PC-3 (cell line): ENCODE measurements at regions not wholly inside any gene's neighbourhood (a gene's known extent, or its start where the extent isn't known, plus 50 kb on each side); places are given as distances from the start of the nearest gene placed in this dataset.

Experiments used
- ATAC-seq: fragments of 200-7000 bp; cut with Tn5 transposase; 2 replicates; pipeline ENCODE4 v1.9.1; 2020; ENCODE audit warnings: mild to moderate bottlenecking, moderate library complexity
- BruUV-seq: library from RNA; stranded (reverse); fragments of 400-500 nt; replicated peaks from 2 replicates; lab custom pipeline; 2021; lab: Mats Ljungman, UMichigan
- CTCF ChIA-PET: fragments of 300-600 bp; sonication (Branson Sonifier 250); formaldehyde crosslinking; loops from one replicate; lab custom pipeline; 2022; ENCODE audit warnings: antibody characterized with exemption; lab: Charles Lee
- POLR2A ChIA-PET: fragments of 300-600 bp; sonication (Branson Sonifier 250); formaldehyde crosslinking; loops from one replicate; lab custom pipeline; 2022; ENCODE audit warnings: antibody characterized with exemption; ENCODE audit not compliant: unreplicated experiment; lab: Charles Lee
- DNase-seq: peaks from one replicate; pipeline ENCODE4 v3.0.0-alpha.2; 2015
- H2AFZ ChIP-seq: fragments of 300-600 bp; sonication (generic); 2 replicates; pipeline ENCODE4 v1.6.0; 2016; ENCODE audit warnings: antibody characterized with exemption, low read length
- H3F3A ChIP-seq: fragments of 300-600 bp; sonication (generic); one replicate; pipeline ENCODE4 v1.6.0; 2017; ENCODE audit warnings: antibody characterized with exemption, low read length, control low read depth, mild to moderate bottlenecking; ENCODE audit not compliant: unreplicated experiment
- H3K27ac ChIP-seq: fragments of 300-600 bp; sonication (generic); 2 replicates; pipeline ENCODE4 v1.5.1; 2016; ENCODE audit warnings: mild to moderate bottlenecking, low read length
- H3K27me3 ChIP-seq: fragments of 300-600 bp; sonication (generic); 2 replicates; pipeline ENCODE4 v1.6.1; 2016; ENCODE audit warnings: low read length, mixed read lengths
- H3K36me3 ChIP-seq: fragments of 300-600 bp; sonication (generic); 2 replicates; pipeline ENCODE4 v1.6.1; 2016; ENCODE audit warnings: low read depth, mixed run types, low read length, mixed read lengths
- H3K4me1 ChIP-seq: fragments of 300-600 bp; sonication (generic); 2 replicates; pipeline ENCODE4 v1.5.1; 2016; ENCODE audit warnings: low read length; ENCODE audit not compliant: insufficient read depth
- H3K4me2 ChIP-seq: fragments of 300-600 bp; sonication (generic); 2 replicates; pipeline ENCODE4 v1.6.0; 2016; ENCODE audit warnings: low read length
- H3K4me3 ChIP-seq: fragments of 300-600 bp; sonication (generic); 2 replicates; pipeline ENCODE4 v1.5.1; 2016; ENCODE audit warnings: mild to moderate bottlenecking, low read length, mixed read lengths
- H3K79me2 ChIP-seq: fragments of 300-600 bp; sonication (generic); 2 replicates; pipeline ENCODE4 v1.6.1; 2017; ENCODE audit warnings: low read length, mixed read lengths
- H3K9ac ChIP-seq: fragments of 300-600 bp; sonication (generic); 2 replicates; pipeline ENCODE4 v1.6.0; 2016; ENCODE audit warnings: mild to moderate bottlenecking, low read length
- H3K9me2 ChIP-seq: fragments of 300-600 bp; sonication (generic); replicated peaks from 2 replicates; pipeline ENCODE4 v1.6.1; 2016; ENCODE audit warnings: mixed run types, low read length, mixed read lengths
- H3K9me3 ChIP-seq: fragments of 300-600 bp; sonication (generic); 2 replicates; pipeline ENCODE4 v1.6.1; 2016; ENCODE audit warnings: low read length, mixed read lengths
- H4K20me1 ChIP-seq: fragments of 300-600 bp; sonication (generic); 2 replicates; pipeline ENCODE4 v1.6.1; 2016; ENCODE audit warnings: low read length, mixed read lengths
- EZH2 ChIP-seq: fragments of 300-600 bp; sonication (generic); IDR thresholded peaks from one replicate; pipeline ENCODE4 v1.6.1; 2017; ENCODE audit warnings: antibody characterized with exemption, mild to moderate bottlenecking, low read length; ENCODE audit not compliant: unreplicated experiment
- EZH2phosphoT487 ChIP-seq: fragments of 300-600 bp; sonication (generic); IDR thresholded peaks from 2 replicates; pipeline ENCODE4 v1.6.1; 2018; ENCODE audit warnings: mild to moderate bottlenecking, antibody characterized with exemption, low read length, borderline replicate concordance
- intact Hi-C: fragments of 100-400 bp; cut with micrococcal nuclease; formaldehyde crosslinking; loops from 2 replicates; pipeline ENCODE4 v1.9.0; 2023
- TF ChIP-seq, protein P1 (sequence below): fragments of 300-600 bp; sonication (generic); conservative IDR thresholded peaks from 2 replicates; pipeline ENCODE4 v1.5.1; 2017; ENCODE audit warnings: antibody characterized with exemption, low read depth, mild to moderate bottlenecking, low read length

- TF ChIP-seq EZH2phosphoT487: no peak
- TF ChIP-seq, protein P1, sequence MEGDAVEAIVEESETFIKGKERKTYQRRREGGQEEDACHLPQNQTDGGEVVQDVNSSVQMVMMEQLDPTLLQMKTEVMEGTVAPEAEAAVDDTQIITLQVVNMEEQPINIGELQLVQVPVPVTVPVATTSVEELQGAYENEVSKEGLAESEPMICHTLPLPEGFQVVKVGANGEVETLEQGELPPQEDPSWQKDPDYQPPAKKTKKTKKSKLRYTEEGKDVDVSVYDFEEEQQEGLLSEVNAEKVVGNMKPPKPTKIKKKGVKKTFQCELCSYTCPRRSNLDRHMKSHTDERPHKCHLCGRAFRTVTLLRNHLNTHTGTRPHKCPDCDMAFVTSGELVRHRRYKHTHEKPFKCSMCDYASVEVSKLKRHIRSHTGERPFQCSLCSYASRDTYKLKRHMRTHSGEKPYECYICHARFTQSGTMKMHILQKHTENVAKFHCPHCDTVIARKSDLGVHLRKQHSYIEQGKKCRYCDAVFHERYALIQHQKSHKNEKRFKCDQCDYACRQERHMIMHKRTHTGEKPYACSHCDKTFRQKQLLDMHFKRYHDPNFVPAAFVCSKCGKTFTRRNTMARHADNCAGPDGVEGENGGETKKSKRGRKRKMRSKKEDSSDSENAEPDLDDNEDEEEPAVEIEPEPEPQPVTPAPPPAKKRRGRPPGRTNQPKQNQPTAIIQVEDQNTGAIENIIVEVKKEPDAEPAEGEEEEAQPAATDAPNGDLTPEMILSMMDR: no peak
- no peak for TF ChIP-seq EZH2
- POLR2A ChIA-PET: no interaction called here
- no peaks in the 10 kb centered on the region for H3K9me3 ChIP-seq
These were observed 349.9 kb upstream of the CDH6 start for GRCh38 chr5:30843541-30843940.

GRCh38 chr5:30839956-30840355 is 353.5 kb upstream of the CDH6 start:
- no TSS peak for BruUV-seq
- no peak overlapping the region for H3K9ac ChIP-seq
- H3K9me2 ChIP-seq: no peaks in the 10 kb centered on the region
- ATAC-seq (no peak), DNase-seq (no peak)
- no peaks in the 10 kb centered on the region for H3F3A ChIP-seq
- intact Hi-C loops: no loop called here
- no peak overlapping the region for H3K4me3 ChIP-seq
- ChIA-PET CTCF (interaction anchor here (0.6 kb wide), 1 partner anchor 1141 kb away, joined by 4 read pairs; no protein-coding TSS in a partner anchor), POLR2A (no interaction called here)
- H2AFZ ChIP-seq: no peak overlapping the region
- H4K20me1 ChIP-seq: no peaks in the 10 kb centered on the region
- no peaks in the 10 kb centered on the region for H3K9me3 ChIP-seq
- no peaks in the 10 kb centered on the region for H3K36me3 ChIP-seq
- no peak overlapping the region for H3K27ac ChIP-seq
- H3K4me1 ChIP-seq: no peaks in the 10 kb centered on the region
- no peaks in the 10 kb centered on the region for H3K27me3 ChIP-seq
- H3K4me2 ChIP-seq: no peak overlapping the region
- TF ChIP-seq EZH2 (no peak), EZH2phosphoT487 (no peak)
- TF ChIP-seq, protein P1: no peak
- no peaks in the 10 kb centered on the region for H3K79me2 ChIP-seq

More at GRCh38 chr5:30843541-30843940, 349.9 kb upstream of the CDH6 start:
- DNase-seq (no peak), ATAC-seq (no peak)
- Histone ChIP-seq H3K4me1 (peaks cover 6% of the 10 kb centered on the region; the same call in 1 of the 2 replicates), H4K20me1 (no peaks in the 10 kb centered on the region), H3K9me2 (no peaks in the 10 kb centered on the region), H3K9ac (no peak overlapping the region), H3K36me3 (no peaks in the 10 kb centered on the region), H3K4me3 (no peak overlapping the region), H3K27ac (no peak overlapping the region), H2AFZ (no peak overlapping the region), H3K4me2 (no peak overlapping the region), H3K27me3 (no peaks in the 10 kb centered on the region), H3K79me2 (no peaks in the 10 kb centered on the region), H3F3A (no peaks in the 10 kb centered on the region)
- intact Hi-C loops: no loop called here
- BruUV-seq: no TSS peak
- CTCF ChIA-PET: no interaction called here

DNA sequence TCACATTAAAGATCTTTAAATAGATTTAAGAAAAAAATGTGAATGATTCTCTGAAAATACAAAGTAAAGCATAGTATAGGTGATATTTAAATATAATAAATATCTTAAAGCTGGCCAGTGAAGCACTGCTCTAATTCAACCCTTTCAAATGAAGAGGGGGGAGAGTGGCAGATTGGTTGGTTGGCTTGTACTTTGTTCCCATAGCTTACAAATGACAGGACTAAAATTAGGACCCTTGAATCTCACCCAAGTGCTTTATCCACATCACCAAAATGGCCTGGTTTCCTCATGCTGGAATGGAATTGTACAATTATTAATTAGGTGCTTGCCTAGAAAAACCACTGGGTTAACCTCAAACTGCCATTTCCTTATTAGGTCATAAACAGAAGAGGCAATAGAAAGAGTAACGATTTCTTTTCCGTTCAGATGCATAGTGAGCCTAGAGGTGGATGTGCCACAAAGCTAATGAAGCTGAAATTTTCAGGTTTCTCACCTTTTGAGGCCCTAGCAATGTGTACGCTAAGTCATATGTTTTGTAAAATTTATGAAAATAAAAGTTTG is 354.5 kb upstream of the CDH6 start:
- H3K9me3 ChIP-seq: no peaks in the 10 kb centered on the region
- H3K4me2 ChIP-seq: no peak overlapping the region
- no TSS peak for BruUV-seq
- DNase-seq (no peak), ATAC-seq (no peak)
- no peaks in the 10 kb centered on the region for H3F3A ChIP-seq
- H3K9me2 ChIP-seq: no peaks in the 10 kb centered on the region
- H4K20me1 ChIP-seq: no peaks in the 10 kb centered on the region
- POLR2A ChIA-PET: no interaction called here
- no peaks in the 10 kb centered on the region for H3K4me1 ChIP-seq
- H3K4me3 ChIP-seq: no peak overlapping the region
- intact Hi-C loops: no loop called here
- H3K27ac ChIP-seq: no peak overlapping the region
- H3K79me2 ChIP-seq: no peaks in the 10 kb centered on the region
- no peak overlapping the region for H2AFZ ChIP-seq
- TF ChIP-seq EZH2 (no peak), EZH2phosphoT487 (no peak)
- TF ChIP-seq, protein P1: no peak
- H3K36me3 ChIP-seq: no peaks in the 10 kb centered on the region
- CTCF ChIA-PET: no interaction called here
- H3K27me3 ChIP-seq: no peaks in the 10 kb centered on the region
- H3K9ac ChIP-seq: no peak overlapping the region
